HG03108 (cell line): ENCODE measurements at regions not wholly inside any gene's neighbourhood (a gene's known extent, or its start where the extent isn't known, plus 50 kb on each side); places are given as distances from the start of the nearest gene placed in this dataset.

Source experiments
- ATAC-seq: cut with Tn5 transposase; IDR thresholded peaks from one replicate; pipeline ENCODE4 v1.9.1; 2021; ENCODE audit warnings: moderate library complexity; ENCODE audit not compliant: unreplicated experiment

DNA sequence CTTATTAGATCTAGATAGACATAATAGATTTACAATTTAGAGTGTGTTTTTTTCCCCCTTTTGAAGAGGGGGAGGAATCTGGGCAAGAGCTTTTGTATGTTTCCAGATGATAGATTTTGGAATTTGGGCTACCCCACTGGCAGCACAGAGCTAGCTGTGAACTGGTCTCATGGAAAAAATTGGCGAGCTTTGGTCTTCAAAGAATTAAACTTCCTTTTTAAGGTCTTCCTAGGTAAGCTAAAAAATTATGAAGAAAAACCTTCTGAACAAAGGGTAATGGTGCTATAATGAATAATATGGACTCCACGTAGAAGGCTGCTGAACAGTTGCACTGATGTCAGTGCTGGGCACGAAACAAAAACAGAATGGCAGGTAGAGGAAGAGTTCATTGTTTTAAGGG lies 109.3 kb downstream of the ZIC5 start:
- ATAC-seq: no peak

GRCh38 chr13:99861771-99862170 lies 109.8 kb downstream of the ZIC5 start:
- ATAC-seq: no peak

- ATAC-seq: no peak
These were observed 110.8 kb downstream of the ZIC5 start for GRCh38 chr13:99860745-99861144.

- ATAC-seq: peak; percentile 70
These were observed 112.1 kb downstream of the ZIC5 start for GRCh38 chr13:99859178-99860177.

GRCh38 chr13:99857738-99858137 lies 113.8 kb downstream of the ZIC5 start:
- ATAC-seq: no peak

DNA sequence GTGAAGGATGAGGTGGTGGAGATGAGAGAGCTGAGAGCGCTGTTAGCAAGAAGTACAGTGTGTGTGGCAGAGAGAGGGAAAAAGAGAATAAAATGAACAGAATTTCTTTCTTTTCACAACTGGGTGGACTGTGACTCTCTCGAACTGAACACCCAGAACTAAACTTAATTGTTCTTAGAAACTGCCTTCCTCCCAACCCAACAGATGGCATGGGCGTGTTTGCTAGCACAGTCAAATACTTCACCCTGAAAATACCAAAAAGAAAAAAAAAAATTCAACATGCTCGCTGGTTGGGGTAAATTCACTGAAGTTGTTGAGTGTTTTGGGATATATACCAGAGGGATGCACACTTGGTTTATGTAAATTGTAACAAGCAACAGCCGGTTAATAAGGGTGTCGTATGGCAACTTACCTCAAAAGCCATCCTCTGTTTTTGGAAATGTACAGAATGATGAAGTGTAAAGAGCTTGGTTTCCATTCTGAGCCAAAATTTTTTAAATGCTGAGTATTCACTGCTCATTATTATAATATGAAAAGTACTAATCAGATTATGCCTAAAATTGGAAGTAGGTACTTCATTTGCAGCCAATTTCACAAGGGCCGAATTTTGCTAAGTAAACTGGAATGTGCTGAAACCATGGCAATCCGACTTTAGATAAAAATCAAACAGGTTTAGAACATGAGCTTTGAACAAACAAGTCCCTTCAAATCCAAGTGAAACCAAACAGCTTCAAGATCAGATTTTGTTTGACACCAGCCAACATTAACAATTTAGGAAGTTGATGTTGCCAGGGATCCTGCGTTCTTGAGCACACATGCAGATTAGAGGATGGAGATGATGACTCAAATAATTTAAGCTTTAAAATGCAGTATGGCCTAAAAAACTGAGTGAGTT lies 115.8 kb downstream of the ZIC5 start:
- ATAC-seq: no peak

DNA sequence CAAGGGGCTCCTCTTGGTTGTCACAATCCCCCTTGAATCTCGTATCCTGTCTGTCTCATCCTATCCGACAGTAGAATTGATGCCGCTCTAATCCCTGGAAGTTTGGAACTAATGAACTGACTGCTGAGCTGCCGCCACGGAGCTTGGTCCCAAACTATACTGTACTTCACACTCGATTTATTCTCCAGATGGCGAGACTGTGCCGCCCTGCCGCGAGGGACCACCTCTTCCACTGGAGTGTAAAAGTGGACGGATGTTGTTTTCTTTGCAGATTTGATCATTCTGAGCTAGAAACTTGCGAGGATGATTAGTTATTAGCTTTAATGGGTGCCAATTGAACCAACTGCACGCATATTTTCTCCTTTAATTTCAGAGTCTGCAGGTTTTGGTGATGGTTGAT lies 117.2 kb downstream of the ZIC5 start:
- no peak for ATAC-seq

DNA sequence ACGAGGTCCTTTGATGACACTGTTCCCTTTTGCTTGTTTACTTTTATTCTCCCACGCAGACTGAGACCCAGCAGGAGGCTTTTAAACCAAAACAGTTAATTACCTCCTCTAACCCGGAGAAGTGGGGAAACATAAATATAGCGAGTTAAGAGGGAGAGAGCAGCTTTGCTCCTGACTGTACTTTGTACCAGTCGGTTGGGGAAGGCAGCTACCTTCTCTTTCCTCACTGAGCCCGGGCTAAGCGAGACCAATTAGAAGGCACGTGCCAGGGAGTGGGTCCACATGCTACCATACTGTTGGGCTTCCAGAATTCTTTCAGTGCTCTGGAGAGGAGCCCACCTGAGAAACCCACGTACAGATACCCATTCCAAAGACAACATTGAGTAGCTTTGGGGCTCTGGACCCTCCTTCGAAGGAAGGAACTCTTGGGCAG lies 124.2 kb downstream of the ZIC5 start:
- ATAC-seq: no peak

GRCh38 chr13:99845161-99845874 lies 126.2 kb downstream of the ZIC5 start:
- no peak for ATAC-seq

DNA sequence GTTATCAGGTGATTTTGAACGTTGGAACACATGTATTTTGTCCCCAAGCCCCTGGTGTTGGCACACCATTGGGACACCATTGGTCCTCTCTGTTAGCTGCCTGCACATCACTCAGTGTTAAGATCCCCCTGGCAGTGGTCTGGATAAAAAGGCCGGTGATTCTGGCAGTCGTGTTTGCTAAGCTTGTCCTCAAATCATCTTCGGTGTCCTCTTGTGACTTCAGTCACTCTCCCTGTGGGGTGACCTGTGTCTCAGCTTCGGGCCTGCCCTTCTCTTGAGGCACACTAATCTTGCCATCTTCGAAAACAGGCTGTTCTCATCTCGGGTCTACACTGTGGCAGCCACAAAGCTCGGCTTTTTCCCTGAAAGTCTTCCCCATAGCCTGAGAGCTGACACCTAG lies 127.1 kb downstream of the ZIC5 start:
- ATAC-seq: no peak

- ATAC-seq: no peak
These were observed 127.7 kb downstream of the ZIC5 start for GRCh38 chr13:99843872-99844271.

DNA sequence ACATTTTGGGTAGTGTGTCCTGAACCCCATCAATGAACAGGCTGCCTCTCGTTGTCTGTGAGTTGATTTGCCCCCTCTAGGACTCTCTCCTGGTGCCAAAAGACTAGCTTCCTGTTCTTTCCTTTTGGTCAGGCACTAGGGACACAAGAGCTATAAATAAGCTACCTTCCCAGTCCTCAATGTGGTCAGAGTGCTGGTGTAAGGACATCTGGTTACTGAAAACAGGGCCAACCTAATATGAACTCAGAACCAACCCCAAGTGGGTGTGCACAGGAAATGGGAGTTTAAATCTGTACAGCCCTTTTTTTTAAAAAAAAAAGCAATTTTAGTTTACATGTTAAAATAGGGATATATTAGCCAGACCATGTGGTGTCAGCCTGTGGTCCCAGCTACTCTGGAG lies 129.2 kb downstream of the ZIC5 start:
- ATAC-seq: no peak

- no peak for ATAC-seq
These were observed 135.3 kb downstream of the ZIC5 start for GRCh38 chr13:99836291-99836690.

DNA sequence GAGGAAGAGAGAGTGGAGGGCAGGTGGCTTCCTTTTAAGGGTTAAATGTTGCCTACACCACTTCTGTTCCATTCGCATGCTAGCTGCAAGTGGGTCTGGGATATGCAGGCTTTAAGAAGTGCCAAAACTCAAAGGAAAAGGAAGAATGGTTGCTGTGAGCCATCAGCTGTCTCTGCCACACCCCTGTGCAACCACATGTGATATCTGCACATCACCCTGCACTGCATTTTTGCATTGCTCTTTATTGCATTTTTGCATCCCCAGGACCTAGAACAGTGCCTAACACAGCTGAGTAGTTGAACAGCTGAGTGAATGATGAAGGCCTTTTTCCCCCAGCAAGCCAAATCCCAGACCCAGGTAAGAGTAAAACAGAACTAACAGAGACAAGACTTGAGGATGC lies 136.1 kb downstream of the ZIC5 start:
- no peak for ATAC-seq

DNA sequence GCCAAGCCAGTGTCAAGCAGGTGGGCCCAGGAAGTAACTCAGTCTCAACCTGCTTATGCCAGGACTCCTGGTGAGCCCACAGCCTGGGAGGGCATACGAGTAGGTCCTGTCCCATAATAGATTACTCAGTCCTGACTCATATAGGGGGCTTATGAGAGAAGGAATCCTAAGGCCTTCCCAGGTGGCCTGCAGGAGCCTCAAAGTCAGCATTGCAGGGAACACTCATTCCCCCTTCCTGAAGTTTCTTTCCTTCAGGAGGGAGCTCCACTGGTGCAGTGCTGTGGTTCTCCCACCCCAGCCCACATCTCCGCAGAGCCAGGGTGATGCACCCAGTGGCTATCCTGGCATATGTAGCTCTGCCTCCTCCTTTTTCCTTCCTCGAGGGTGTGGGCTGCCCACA lies 137.3 kb downstream of the ZIC5 start:
- no peak for ATAC-seq

- ATAC-seq: no peak
These were observed 139.2 kb downstream of the ZIC5 start for GRCh38 chr13:99832347-99832746.

GRCh38 chr13:99830931-99831330 lies 140.6 kb downstream of the ZIC5 start:
- ATAC-seq: no peak

DNA sequence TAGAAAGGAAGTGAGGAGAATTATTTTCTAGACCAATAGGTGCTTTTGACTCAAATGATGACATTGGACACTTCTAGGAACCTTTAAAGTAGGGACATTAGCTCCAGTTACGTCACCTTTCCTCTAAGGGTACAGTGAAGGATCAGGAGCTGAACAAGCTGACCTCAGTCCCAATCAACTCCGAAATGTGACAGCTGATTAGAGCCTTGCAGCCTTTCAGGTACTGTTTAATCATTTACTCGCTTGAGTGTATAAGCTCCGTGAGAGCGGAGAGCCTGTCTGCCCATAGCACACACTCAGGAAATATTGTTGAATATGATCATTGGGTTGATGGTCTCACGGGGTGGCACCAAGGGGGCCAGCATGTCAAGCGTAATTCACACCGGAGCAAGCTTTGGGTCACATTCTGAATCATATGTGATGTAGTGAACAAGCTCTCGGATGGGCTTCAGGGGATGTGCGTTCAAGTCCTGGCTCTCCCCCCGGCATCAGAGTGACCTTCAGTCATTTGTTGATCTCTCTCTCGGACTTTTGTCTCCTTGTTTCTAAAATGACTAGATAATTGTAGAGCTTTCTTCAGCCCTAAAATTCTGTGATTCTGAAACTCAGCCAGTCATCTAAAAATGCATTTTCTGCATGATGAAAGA lies 141.9 kb downstream of the ZIC5 start:
- ATAC-seq: no peak

GRCh38 chr13:99829161-99829560 lies 142.4 kb downstream of the ZIC5 start:
- no peak for ATAC-seq

GRCh38 chr13:99828735-99829134 lies 142.8 kb downstream of the ZIC5 start:
- ATAC-seq: no peak

DNA sequence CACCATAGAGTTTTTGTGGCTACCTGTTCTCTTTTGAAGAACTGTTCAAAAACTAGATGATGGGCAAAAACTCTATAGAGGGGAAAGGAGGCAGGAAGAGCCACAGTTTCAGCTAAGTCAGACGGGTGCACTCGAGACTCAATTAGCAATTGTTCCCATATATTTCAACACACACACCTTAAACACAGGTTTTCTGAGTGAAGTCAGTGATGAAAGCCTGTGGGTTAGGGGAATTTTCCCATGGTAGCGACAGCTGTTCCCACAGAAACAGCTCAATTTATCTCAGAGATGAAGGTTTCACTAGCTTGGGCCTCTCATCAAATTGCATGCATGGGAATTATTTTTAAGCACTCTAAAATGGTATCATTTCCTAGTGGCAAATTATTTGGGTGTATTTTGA lies 143.4 kb downstream of the ZIC5 start:
- ATAC-seq: no peak
